HepG2 (cell line): ENCODE measurements at regions not wholly inside any gene's neighbourhood (a gene's known extent, or its start where the extent isn't known, plus 50 kb on each side); places are given as distances from the start of the nearest gene placed in this dataset.
A peak's percentile ranks its signal among the peaks of the same experiment; 100 is the strongest.

ENCODE experiments used
- ATF7 ChIP-seq, 2 experiments: fragments of 450-650 bp in 1 of 2; sonication (generic) in 1 of 2; formaldehyde crosslinking in 1 of 2; IDR thresholded peaks; 2 replicates each; pipeline versions ENCODE4 v1.4.0 to v1.6.1; 2016 to 2020; ENCODE audit warnings: antibody characterized with exemption in 1 of 2, mild to moderate bottlenecking in 1 of 2, missing genetic modification reagents in 1 of 2
- CENPT ChIP-seq: sonication (generic); formaldehyde crosslinking; IDR thresholded peaks from 2 replicates; pipeline ENCODE4 v1.8.0; 2022; ENCODE audit warnings: low read depth, mild to moderate bottlenecking, moderate library complexity, missing genetic modification reagents
- CENPX ChIP-seq: sonication (generic); formaldehyde crosslinking; IDR thresholded peaks from 2 replicates; pipeline ENCODE4 v1.9.0; 2021; ENCODE audit warnings: mild to moderate bottlenecking, missing genetic modification reagents, moderate library complexity
- GTF2F1 ChIP-seq: fragments of 150-350 bp; IDR thresholded peaks from 2 replicates; pipeline ENCODE4 v1.6.1; 2014; ENCODE audit warnings: low read length
- KLF13 ChIP-seq: sonication (generic); formaldehyde crosslinking; IDR thresholded peaks from 2 replicates; pipeline ENCODE4 v1.4.0; 2020; ENCODE audit warnings: mild to moderate bottlenecking, missing genetic modification reagents
- NFE2L1 ChIP-seq: sonication (generic); formaldehyde crosslinking; IDR thresholded peaks from 2 replicates; pipeline ENCODE4 v1.4.0; 2020; ENCODE audit warnings: missing genetic modification reagents, mild to moderate bottlenecking, borderline replicate concordance
- PRPF4 ChIP-seq: fragments of 200-400 bp; formaldehyde crosslinking; IDR thresholded peaks from 2 replicates; pipeline ENCODE4 v1.6.1; 2016; ENCODE audit warnings: low read length, low read depth; ENCODE audit not compliant: poor library complexity, severe bottlenecking
- STAG1 ChIP-seq: sonication (generic); formaldehyde crosslinking; IDR thresholded peaks from 2 replicates; pipeline ENCODE4 v1.4.0; 2020; ENCODE audit warnings: missing genetic modification reagents
- TCF7 ChIP-seq: sonication (generic); IDR thresholded peaks from 2 replicates; pipeline ENCODE4 v1.6.1; 2016; ENCODE audit warnings: antibody characterized with exemption, low read depth
- ZFP37 ChIP-seq: sonication (generic); formaldehyde crosslinking; IDR thresholded peaks from 2 replicates; pipeline ENCODE4 v1.4.0; 2020; ENCODE audit warnings: missing genetic modification reagents, borderline replicate concordance
- ZNF24 ChIP-seq: fragments of 450-650 bp; IDR thresholded peaks from 2 replicates; pipeline ENCODE4 v1.6.1; 2017; ENCODE audit warnings: antibody characterized with exemption, mild to moderate bottlenecking
- ZNF343 ChIP-seq: sonication (generic); formaldehyde crosslinking; IDR thresholded peaks from 2 replicates; pipeline ENCODE4 v1.4.0; 2020; ENCODE audit warnings: mild to moderate bottlenecking, missing genetic modification reagents
- ZNF441 ChIP-seq: sonication (generic); formaldehyde crosslinking; IDR thresholded peaks from 2 replicates; pipeline ENCODE4 v1.7.0; 2021; ENCODE audit warnings: missing genetic modification reagents, borderline replicate concordance
- ZNF496 ChIP-seq: sonication (generic); formaldehyde crosslinking; IDR thresholded peaks from 2 replicates; pipeline ENCODE4 v1.8.1; 2023; ENCODE audit warnings: mild to moderate bottlenecking, moderate library complexity, missing genetic modification reagents; ENCODE audit not compliant: insufficient replicate concordance
- TF ChIP-seq, protein P1 (sequence below): sonication (generic); formaldehyde crosslinking; IDR thresholded peaks from 2 replicates; pipeline ENCODE4 v1.5.0; 2020; ENCODE audit warnings: missing genetic modification reagents, mild to moderate bottlenecking, borderline replicate concordance
- TF ChIP-seq, protein P2 (sequence below): sonication (generic); formaldehyde crosslinking; IDR thresholded peaks from 2 replicates; pipeline ENCODE4 v1.5.0; 2020; ENCODE audit warnings: mild to moderate bottlenecking, missing genetic modification reagents, moderate library complexity
- TF ChIP-seq, protein P3 (sequence below): sonication (generic); formaldehyde crosslinking; IDR thresholded peaks from 2 replicates; pipeline ENCODE4 v1.5.1; 2020; ENCODE audit warnings: mild to moderate bottlenecking, missing genetic modification reagents, moderate library complexity
- TF ChIP-seq, protein P4 (sequence below): sonication (generic); formaldehyde crosslinking; conservative IDR thresholded peaks from 2 replicates; pipeline ENCODE4 v1.4.0; 2020; ENCODE audit warnings: missing genetic modification reagents
- TF ChIP-seq, protein P5 (sequence below): sonication (generic); formaldehyde crosslinking; IDR thresholded peaks from 2 replicates; pipeline ENCODE4 v1.9.0; 2021; ENCODE audit warnings: missing genetic modification reagents, mild to moderate bottlenecking, borderline replicate concordance

DNA sequence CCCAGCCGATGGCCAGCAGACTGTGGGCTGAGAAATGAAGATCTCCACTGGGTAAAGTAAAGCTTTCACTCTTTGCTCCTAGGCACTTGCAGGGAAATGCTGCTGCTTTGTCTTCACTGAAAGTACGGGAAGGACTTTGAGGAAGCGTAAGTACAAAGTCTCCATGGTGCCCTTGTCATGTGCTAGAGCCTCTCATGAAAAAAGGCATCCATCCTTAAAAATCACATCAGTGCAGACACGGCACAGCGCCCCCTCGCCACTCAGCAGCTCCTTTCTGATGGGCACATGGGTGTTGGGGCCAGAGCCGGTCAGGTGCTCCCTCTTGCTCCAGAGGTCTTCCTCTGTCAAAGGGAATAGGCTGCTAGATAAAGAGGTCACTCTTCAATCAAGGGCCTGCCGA lies 87.8 kb upstream of the CALM2 start (continued):
- no peak for TF ChIP-seq TCF7
- no peak for TF ChIP-seq ZFP37
- no peak for TF ChIP-seq ZNF24
- TF ChIP-seq GTF2F1, result no peak
- TF ChIP-seq ZNF496, result no peak
- no peak for TF ChIP-seq CENPX (CRISPR knock-in tag)
- no peak for TF ChIP-seq NFE2L1 (CRISPR knock-in tag)
- TF ChIP-seq, protein P1, sequence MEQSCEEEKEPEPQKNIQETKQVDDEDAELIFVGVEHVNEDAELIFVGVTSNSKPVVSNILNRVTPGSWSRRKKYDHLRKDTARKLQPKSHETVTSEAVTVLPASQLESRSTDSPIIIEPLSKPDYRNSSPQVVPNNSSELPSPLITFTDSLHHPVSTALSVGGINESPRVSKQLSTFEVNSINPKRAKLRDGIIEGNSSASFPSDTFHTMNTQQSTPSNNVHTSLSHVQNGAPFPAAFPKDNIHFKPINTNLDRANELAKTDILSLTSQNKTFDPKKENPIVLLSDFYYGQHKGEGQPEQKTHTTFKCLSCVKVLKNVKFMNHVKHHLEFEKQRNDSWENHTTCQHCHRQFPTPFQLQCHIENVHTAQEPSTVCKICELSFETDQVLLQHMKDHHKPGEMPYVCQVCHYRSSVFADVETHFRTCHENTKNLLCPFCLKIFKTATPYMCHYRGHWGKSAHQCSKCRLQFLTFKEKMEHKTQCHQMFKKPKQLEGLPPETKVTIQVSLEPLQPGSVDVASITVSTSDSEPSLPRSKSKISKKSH (CRISPR knock-in tag), result no peak
- TF ChIP-seq, protein P2, sequence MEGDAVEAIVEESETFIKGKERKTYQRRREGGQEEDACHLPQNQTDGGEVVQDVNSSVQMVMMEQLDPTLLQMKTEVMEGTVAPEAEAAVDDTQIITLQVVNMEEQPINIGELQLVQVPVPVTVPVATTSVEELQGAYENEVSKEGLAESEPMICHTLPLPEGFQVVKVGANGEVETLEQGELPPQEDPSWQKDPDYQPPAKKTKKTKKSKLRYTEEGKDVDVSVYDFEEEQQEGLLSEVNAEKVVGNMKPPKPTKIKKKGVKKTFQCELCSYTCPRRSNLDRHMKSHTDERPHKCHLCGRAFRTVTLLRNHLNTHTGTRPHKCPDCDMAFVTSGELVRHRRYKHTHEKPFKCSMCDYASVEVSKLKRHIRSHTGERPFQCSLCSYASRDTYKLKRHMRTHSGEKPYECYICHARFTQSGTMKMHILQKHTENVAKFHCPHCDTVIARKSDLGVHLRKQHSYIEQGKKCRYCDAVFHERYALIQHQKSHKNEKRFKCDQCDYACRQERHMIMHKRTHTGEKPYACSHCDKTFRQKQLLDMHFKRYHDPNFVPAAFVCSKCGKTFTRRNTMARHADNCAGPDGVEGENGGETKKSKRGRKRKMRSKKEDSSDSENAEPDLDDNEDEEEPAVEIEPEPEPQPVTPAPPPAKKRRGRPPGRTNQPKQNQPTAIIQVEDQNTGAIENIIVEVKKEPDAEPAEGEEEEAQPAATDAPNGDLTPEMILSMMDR, result peak; percentile 75
- TF ChIP-seq, protein P3, sequence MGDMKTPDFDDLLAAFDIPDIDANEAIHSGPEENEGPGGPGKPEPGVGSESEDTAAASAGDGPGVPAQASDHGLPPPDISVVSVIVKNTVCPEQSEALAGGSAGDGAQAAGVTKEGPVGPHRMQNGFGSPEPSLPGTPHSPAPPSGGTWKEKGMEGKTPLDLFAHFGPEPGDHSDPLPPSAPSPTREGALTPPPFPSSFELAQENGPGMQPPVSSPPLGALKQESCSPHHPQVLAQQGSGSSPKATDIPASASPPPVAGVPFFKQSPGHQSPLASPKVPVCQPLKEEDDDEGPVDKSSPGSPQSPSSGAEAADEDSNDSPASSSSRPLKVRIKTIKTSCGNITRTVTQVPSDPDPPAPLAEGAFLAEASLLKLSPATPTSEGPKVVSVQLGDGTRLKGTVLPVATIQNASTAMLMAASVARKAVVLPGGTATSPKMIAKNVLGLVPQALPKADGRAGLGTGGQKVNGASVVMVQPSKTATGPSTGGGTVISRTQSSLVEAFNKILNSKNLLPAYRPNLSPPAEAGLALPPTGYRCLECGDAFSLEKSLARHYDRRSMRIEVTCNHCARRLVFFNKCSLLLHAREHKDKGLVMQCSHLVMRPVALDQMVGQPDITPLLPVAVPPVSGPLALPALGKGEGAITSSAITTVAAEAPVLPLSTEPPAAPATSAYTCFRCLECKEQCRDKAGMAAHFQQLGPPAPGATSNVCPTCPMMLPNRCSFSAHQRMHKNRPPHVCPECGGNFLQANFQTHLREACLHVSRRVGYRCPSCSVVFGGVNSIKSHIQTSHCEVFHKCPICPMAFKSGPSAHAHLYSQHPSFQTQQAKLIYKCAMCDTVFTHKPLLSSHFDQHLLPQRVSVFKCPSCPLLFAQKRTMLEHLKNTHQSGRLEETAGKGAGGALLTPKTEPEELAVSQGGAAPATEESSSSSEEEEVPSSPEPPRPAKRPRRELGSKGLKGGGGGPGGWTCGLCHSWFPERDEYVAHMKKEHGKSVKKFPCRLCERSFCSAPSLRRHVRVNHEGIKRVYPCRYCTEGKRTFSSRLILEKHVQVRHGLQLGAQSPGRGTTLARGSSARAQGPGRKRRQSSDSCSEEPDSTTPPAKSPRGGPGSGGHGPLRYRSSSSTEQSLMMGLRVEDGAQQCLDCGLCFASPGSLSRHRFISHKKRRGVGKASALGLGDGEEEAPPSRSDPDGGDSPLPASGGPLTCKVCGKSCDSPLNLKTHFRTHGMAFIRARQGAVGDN (CRISPR knock-in tag), result peak; percentile 42; the same call in 1 of the 2 replicates
- TF ChIP-seq, protein P4, sequence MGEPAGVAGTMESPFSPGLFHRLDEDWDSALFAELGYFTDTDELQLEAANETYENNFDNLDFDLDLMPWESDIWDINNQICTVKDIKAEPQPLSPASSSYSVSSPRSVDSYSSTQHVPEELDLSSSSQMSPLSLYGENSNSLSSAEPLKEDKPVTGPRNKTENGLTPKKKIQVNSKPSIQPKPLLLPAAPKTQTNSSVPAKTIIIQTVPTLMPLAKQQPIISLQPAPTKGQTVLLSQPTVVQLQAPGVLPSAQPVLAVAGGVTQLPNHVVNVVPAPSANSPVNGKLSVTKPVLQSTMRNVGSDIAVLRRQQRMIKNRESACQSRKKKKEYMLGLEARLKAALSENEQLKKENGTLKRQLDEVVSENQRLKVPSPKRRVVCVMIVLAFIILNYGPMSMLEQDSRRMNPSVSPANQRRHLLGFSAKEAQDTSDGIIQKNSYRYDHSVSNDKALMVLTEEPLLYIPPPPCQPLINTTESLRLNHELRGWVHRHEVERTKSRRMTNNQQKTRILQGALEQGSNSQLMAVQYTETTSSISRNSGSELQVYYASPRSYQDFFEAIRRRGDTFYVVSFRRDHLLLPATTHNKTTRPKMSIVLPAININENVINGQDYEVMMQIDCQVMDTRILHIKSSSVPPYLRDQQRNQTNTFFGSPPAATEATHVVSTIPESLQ (CRISPR knock-in tag), result no peak
- 0 out of 2 replicates have a peak, but pooled peaks have one; percentile 21 for TF ChIP-seq ZNF343 (CRISPR knock-in tag)
- TF ChIP-seq CENPT (CRISPR knock-in tag), result no peak
- TF ChIP-seq PRPF4, result no peak
- TF ChIP-seq, protein P5, sequence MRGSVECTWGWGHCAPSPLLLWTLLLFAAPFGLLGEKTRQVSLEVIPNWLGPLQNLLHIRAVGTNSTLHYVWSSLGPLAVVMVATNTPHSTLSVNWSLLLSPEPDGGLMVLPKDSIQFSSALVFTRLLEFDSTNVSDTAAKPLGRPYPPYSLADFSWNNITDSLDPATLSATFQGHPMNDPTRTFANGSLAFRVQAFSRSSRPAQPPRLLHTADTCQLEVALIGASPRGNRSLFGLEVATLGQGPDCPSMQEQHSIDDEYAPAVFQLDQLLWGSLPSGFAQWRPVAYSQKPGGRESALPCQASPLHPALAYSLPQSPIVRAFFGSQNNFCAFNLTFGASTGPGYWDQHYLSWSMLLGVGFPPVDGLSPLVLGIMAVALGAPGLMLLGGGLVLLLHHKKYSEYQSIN (CRISPR knock-in tag), result no peak
- TF ChIP-seq KLF13 (CRISPR knock-in tag), result no peak
- TF ChIP-seq STAG1, result peak; percentile 66
- no peak for TF ChIP-seq ZNF441 (CRISPR knock-in tag)
- TF ChIP-seq ATF7 (IDR thresholded peaks at IDR 0.05), result no peak
- TF ChIP-seq ATF7 (CRISPR knock-in tag; IDR thresholded peaks at IDR 0.05), result 0 out of 2 replicates have a peak, but pooled peaks have one; percentile 16
